NCI-H2227 (cell line): ENCODE measurements at regions not wholly inside any gene's neighbourhood (a gene's known extent, or its start where the extent isn't known, plus 50 kb on each side); places are given as distances from the start of the nearest gene placed in this dataset.

ENCODE experiments used
- DNase-seq: peaks from one replicate; lab custom pipeline; 2025; ENCODE audit not compliant: unreplicated experiment; lab: John Stamatoyannopoulos, UW

DNA sequence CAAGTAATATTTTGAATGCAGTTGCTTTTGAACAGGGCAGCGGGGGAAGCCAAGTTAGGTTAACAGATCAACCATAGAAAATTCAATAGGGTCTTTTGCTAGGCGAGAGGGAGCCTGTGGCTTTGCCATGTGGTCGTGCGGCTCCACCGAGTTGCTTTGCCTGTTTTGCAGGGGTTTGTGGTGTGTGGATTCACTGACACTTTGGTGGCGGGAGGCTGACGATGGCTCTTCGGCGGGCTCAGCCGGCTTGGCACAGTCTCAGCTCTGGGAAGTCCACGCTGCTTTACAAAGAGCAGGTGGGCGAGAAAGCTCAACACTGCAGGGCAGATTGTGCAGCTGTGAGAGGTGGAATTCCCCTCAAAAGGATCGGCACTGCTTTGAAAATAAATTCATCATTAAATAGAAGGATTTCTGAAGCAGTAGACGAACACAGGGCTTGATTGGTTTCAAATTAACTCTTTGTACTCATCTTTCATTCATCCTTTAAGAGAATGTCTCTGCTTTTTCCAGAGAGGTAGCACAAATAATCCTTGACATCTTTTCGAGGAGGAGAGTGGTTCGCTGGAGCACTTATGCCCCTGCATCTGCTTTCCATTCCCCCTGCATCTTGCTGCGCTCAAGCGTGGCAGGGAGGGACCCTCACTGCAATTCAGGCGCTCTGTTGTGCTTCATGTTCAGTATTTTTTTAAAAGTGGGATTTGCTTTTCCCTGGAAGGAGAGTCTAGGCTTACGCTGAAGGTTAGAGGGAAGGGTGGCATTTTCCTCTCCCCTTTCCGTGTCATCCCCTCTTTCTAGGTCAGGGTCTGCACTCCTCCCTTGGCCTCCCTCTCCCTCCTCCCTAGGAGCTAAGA is 201.8 kb upstream of the LEF1 start:
- no peak for DNase-seq

DNA sequence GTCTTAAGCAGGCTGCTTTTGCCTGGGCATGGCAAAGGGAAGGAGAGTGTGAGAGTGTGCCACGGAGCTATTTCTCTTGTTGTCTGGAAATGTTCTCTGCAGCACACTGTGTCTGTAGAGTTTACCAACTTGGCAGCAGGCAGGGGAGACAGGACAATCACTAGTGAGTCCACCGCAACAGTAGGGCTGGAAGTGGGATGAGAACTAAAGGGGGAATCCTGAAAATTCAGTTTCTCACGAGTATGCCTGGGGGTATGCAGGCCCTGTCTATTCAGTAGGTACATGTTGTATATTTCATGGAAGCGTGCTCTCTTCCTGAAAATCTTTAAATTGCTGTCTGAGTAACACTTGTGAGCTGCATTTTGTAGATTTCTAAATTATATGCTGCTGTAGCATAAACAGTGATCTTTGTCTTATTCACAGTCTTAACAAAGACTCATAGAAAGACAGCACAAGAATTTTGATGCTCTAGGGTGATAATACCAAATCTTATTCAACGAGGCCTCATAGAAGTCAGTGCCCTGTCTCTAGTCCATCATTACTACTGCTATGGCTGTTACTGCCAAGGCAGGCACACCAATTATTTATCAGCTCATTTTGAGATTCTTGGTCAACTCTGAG is 200.4 kb upstream of the LEF1 start:
- DNase-seq = no peak

DNA sequence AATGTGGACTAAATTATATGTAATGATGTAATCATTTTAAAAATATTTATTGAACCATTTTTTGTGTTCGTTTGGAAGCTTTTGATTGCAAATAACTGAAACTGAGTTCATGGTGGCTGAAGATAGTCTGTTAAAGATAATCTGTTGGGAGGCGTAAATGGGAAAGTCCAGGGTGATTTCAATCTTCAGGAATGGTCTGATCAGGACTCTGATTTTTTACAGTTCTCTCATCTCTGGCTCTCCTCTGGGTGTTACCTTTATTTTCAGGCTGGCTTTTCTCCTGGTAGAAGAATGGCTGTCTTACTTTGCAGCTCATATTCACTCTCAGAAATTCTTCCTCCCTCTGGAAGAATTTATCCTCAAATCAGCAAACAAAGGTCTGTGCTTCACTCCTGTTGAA is 199.0 kb upstream of the LEF1 start:
- no peak for DNase-seq

DNA sequence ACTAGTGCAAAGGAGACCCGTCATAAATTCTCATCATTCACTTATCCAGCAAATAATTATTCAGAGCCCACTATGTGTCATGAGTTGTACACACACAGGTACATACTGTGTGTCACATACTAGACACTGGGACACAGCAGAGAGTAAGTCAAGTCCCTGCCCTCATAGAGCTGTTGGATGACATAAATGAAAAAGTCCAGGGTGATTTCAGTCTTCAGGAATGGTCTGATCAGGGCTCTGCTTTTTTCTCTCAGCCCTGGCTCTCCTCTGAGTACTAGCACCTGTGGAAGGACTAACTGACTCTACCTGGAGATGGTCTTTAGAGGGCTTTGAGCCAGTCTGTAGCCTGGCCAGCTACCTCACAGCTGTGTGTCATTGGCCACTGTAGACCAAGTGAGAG is 198.0 kb upstream of the LEF1 start:
- DNase-seq = no peak

DNA sequence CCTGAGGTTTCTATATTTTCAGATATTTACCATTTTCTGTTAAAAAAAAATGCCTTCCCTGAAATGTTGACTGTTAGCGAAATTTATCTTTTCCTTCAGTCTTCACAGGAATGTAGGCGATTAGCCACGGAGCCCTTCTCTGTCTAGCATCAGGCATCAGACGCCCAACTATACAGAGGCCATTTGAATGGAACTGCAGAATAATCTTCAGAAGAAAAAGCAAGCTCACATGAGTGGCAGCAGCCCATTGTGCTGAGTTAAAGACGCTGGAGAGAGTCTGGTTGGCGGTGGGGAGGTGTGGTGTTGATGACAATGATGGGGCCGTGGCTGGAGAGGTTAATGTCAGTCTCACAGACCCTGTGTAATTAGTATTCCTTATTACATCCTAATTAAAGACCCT is 196.8 kb upstream of the LEF1 start:
- DNase-seq = no peak

DNA sequence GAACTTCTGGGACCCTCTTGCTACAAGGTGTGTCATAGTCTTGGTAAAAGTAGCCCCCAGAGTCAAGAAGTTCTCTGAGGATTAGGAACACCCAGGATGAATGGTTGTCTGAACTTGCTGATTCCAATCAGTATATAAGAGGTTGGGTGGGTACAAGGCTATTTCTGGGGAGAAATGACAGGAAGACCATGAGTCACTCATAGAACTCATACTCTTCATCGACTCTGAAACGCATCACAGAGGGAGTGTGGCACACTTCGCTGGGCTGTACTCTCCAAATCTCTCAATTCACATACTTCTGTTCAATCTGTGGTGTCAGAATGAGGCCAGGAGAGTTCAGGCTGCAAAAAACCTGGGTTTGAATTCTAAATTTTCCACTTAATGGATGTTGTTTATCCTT is 193.2 kb upstream of the LEF1 start:
- no peak for DNase-seq

DNA sequence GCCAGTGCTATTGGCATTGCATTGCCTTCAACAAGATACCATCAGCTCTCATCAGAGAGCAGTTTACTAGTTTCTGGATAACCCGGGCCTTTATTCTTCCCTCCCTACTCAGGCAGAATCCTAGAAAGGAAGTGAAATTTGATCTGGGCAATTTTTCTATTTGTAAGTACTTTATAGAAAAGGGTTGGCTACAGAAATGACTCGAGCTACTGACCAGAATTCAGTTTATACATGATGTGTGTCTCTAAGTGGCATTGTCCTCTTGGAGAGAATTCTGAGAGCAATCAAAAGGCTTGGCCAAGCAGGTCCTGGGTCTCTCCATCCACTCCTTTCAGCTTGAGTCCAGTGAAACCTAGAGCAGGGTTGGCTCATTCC is 192.7 kb upstream of the LEF1 start:
- no peak for DNase-seq

DNA sequence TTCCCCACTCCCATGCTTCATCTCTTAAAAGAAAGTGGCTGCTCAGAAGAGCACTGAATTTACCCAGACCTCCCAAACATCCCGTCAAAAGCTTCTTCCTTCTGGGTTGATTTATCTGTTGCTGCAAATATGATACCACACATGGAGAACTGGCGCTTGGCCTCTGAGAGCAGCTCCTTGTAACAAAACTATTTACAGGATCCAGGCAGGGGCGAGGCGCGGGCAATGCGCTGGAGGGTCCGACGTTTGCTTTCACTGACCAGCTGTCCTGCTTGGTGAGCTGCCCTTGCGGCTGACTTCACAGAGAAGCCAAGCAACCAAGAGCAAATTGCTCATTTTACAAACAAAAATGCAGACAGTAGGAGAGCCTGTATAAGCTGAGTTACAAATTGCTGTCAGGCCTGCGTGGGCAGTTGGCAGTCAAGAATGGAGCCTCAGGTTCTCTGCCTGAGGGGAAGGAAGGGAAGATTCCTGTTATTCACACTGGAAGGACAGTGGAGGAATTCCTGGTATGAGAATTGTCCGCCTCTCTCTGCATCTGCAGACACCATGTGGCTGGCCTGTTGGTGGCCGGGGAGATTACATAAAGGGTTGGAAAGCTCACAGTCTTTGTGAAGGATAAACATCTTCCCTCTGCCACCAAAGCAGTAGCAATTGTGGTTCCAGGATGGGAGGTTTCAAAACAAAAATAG is 192.2 kb upstream of the LEF1 start:
- no peak for DNase-seq

DNA sequence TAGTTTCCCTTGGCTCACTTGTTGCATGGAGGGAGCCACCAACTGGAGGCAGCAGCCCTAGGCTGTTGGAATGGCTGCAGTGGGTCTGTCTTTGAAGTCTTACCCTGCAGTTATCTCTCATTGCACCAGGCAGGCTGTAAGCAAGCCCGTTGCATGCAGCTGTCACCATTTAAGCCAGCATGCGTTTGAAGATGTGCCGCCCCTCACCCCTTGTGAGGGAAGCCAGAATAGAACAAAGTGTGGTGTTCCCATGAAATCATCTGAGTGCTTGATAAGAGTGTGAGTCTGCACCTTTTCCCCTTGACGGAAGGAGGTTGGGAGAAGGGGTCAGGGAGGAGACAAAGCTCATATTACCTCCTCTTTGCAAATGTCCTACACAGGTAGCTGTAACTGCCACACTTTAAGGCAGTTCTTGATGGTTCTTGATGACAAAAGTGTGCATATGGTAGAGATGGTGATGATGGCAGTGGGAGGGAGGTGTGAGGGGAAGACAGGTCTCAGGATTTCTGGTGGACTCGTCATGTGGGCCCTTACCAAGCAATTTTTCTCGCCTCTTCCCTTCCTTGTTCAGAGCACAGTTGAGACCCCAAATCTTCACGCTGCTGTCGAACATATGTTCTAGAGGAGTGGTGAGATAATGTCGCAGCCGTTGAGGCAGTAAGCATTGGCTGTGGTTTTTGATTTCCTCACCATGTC is 191.4 kb upstream of the LEF1 start:
- DNase-seq = no peak

DNA sequence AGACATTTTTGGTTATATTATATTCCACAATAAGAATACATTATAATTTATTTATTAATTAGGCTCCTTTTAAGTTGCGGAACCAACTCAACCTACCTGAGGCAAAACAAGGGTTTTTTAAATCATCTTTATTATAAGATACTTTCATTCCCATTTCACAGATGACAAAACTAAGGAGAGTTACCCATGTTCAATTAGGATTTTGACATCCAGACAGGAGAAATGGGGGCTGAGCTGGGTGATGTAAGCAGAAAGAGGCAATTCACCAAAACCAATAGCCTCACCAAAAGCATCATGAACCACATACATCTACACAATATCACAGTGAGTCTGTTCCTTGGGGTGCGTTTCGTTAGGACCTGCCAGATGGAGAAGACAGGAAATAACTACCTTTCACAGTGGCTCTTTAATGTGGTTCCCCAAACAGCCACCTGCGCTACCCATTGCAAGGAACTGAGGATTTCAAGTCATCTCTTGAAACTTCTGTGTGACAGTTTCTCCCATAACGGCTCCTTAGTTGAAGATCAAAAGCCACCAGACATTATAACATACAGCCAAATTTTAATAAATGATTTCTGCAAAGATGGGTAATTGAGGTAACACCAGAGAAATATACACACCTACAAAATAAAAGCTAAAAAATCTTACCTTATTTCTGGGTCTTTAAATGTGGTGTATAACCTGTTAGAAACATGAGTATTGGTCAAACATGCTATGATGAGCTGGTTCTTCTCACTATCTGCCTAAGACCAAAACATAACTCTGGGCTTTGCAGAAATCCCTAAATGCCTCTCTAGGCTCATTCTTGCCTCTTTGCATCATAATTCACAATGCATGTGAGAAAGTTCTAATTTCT is 190.6 kb upstream of the LEF1 start:
- DNase-seq = no peak

DNA sequence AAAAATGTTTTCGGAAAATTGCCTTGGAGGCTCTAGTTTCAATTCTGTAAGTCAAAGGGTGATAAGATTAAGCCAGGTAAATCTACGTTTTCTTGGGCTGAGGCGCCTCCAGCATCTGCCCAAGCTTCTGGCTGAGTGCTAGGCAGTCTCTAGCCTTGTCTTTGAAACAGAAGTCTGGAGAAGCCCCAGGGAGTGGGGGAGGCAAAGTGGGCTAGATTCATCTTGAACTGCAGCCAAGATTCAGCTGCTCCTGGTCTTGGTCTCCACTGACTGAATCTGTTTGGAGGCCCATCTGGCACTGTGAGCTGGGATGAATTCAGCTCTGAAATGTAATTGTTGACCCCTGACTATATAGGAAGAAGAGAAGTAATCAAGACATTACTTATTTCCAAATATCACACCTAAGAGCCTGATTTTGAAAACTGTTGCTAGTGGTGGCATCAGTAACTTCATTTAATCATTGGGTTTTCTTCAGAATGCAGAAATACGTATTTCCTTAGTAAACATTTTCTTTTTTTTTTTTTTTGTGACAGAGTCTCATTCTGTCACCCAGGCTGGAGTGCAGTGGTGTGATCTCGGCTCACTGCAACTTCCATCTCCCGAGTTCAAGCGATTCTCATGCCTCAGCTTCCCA is 187.3 kb upstream of the LEF1 start:
- no peak for DNase-seq

DNA sequence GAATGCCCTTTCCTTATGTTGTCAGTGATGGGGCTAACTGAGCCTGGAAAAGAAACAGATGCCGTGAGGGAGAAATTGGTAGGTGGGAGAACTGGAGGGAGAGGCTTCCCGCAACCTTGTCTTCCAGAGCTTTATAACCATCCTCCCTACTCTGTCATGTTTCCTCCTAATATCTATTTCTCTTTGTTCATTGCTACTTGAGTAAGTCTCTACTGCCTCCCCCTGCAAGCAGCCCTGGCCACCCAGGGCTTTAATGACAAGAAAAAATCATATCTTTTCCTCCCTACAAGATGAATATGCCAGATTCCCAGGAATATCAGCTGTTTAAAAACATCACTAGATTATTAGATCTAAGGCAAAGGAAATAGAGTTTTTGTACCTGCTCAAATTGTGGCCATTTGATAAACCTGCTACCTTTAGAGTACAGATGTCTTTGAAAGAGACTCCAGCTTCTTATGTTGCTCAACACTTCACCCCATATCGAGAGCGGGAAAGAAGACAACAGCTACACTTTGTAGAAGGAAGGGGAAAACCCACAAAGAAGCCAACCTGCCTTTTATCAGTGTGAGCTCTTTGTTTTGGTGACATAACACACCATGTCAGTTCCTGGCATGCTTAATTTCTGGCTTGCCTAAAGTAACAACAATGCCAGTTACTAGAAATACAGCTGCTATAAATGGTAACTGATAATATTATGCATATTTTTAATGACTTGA is 186.6 kb upstream of the LEF1 start:
- no peak for DNase-seq

DNA sequence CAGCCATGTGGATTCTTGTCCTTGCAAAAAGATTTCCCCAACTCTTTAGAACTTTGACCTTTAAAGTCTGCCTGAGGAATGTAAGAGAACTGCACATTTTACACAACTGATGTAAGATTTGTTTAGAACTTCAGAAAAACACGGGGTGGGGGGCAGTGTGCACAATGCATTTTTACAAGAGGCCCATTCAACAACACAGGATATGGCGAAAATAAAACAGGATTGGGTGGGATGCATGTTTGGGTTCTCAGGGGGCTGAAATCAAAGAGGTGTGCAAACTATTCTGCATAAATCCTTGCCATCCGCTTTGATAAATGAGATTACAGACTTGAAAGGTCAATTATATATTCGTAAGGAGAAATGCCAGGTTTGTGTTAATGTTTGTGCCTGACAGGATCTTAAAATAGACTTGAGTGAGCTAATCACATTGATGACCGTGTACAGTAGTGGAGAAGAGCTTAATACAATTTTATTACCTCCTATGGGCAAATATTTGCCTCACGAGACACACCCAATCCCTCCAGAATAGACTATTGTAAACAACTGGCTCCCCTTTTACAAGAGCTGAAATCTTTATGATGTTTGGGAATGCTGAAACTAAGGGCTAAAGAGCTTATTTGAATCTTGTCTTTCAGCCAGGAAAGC is 184.1 kb upstream of the LEF1 start:
- no peak for DNase-seq

DNA sequence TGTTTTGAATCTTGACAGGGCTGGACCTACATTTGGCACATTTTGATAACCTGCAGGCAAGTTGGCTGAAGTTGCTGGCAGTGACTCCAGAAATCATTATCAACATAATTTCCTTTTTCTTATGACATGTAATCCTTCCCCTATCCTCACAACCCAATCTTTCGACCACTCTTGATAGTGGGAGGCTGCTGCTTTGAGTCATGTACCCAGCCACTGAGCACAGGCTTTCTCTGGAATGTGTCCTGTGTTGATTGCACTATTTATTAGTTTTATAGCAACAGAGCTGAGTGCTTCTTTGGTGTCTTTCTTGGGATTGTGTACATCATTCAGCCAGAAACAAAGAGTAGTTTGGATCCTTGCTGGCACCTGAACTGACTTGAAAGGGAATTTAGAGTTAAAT is 183.1 kb upstream of the LEF1 start:
- no peak for DNase-seq

DNA sequence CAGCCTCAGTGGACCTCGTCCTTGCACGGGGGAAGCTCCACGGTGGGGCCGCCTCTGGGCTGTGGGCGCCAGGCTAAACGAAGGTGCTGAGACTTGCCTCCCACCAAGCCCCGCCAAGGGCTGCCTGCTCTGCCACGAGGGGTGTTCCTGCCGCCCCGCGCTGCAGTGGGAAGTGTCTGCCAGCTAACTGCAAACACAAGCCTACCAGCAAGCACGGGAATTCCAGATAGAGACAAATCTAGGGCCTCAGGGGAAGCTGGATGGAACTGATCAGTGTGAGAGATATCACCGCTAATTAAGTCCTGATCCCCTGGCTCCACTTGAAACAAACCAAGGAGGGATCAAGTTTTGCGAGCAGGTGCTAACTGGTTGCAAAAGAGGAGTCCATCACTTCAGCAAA is 181.6 kb upstream of the LEF1 start:
- no peak for DNase-seq

DNA sequence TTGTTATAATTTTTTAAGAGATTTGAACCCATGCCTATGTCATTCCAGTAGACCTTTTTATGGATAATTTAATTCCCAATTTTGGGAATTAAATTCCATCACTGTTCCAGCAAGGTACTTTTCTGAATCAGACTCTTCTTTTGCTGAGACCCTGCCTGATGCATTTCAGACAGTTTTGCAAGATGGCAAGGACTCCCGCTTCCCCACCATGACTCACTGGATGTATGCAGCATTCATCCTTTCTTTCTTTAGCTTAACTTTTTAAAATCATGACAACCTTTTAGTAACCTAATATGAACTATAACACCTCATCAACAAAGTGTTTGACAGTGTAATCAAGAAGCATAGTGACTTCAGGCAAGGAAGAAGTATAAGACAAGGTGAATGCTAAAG is 178.1 kb upstream of the LEF1 start:
- DNase-seq = no peak

DNA sequence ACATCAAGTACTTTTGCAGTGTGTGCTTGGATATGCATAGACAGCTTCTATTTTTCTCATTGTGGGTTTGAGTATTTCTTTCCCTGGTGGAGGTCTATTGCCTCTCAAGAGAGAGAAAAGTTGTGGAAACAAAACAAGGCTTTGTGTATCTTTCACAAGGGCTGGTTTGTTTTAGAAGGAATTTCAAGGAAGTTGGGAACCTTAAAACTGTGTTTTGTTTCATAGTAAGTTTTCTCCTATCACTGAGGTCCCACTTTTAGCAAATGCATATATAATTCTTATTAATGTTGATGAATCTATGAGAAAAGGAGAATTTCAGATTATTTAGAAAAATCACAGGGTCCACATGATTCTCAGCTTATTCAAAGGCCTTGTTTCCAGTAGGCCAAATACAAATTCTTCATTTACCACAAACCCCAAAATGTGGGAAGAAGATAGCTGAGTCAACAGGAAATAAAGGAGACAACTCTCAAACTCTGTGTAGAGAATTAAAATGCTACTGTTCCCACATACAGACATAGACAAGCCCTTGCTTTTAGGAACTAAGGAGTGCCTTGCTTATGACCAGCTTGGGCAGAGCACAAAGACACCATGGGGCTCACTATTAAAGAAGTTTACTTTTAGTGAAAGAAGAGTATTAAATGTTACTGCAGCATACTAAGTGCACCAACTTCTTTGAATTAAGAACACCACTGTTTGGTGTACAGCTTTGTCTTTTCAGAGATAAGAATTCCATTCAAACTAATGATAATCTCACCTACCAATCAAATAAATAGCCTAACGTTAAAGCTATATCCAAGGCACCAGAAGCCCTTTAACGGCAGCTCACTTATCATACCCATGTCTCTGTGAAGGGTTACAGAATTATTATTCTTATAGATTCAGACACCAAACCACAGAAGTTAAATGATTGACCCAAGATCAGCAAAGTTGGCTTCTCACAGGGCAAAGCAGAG is 177.4 kb upstream of the LEF1 start:
- DNase-seq = no peak

DNA sequence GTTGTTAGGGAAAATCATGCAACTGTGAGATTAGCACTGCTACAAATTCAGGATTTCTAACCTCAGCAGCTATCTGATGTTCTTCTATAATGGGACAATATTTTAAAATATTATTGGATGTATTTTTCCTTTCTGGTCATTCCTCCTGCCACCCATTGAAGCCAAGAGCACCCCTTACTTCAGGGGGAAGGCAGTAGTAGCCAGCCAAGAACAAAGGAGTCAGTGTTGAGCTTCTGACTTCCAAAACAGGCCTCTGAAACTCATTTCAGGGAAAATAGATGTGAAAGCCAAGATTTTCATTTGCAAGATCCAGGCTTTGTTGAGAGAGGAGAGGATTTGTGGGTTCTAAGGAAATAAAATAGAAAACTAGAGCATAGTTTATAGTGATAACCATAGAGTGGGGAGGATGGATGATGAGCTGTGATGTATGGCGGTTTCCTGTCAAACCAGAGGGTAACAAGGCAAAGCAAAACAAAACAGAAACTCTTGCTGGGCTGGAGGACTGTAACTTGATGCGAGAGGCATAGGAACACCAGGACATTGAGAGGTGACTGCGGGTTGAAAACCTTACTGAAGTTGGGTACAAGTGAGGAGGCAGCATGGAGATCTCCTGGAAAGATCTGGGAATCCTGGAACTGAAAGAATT is 173.7 kb upstream of the LEF1 start:
- no peak for DNase-seq
